ENCODE measurements at regions not wholly inside any gene's neighbourhood (a gene's known extent, or its start where the extent isn't known, plus 50 kb on each side); places are given as distances from the start of the nearest gene placed in this dataset.

DNA sequence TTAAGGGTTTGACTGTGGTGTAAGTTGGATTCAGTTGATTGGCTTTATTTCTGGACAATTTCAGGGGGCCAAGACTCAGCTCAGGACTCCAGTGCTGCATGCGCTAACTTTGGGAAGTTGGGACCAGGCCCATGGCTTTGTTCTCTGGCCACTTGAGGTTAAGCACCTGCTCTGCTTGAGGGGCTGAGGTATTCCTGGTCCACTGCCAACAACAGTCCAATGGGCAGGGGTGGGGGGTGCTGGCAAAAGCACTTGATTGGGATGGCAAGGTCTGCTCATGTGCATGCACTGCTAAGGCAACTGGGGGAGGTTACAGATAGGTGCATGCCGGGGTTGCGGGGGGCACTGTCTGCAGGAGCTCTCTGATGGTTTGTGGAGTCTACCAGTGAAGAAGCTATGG is 52.6 kb upstream of the ASB17 start:
- no peak for FAIRE-seq

DNA sequence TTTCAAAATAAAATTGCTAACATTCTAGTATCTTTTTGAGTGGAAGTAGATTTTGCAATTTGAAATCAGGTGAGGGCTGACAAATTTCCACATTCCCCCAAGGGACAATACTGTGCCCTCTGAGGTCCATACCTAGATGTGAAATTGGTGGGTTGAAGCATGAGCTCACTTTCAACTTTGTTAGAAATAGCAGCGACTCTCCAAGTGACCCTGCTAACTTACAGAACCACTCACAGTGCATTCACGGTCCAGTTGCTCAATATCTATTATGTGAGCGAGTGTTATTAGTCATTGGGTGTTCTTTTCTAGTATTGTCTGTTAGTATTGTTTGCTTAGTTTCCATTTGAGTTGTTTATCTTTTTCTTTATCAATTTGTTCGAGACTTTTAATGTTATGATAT is 53.6 kb upstream of the ASB17 start:
- FAIRE-seq = no peak

DNA sequence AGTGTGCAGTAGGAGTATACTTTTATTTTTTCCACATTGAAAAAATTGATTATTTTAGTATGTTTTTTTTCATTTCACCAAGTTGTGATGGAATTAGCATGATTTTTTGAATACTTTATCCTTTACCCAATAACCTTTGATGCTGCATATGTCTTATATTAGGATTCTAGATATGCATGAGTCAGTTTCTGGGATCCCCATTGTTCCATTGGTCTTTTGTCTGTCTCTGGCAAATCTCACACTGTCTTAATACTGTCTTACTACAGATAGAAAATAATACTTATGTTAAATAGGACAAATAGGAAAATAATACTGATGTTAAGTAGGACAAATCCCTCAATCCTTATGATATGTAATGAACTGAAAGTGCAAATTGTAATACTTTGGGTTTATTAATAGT is 54.3 kb upstream of the ASB17 start:
- no peak for FAIRE-seq

DNA sequence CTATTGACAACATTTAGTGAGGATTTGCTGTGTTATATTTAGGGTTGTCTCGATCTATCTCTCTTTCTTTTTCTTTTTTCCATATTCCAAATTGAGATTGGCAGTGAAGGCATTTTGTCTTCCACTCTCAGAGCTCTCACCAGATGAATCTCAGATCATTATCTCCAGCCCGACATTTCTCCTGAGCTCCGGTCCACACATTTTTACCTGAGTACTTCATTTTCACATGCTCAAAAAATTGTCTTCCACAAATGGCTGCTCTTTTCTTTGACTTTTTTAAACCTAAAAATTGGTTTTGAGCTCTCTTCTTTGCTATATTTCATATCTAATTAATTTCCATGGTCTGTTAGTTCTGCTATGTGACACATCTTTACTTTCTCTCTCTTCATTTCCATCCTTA is 56.9 kb upstream of the ASB17 start:
- FAIRE-seq = no peak

DNA sequence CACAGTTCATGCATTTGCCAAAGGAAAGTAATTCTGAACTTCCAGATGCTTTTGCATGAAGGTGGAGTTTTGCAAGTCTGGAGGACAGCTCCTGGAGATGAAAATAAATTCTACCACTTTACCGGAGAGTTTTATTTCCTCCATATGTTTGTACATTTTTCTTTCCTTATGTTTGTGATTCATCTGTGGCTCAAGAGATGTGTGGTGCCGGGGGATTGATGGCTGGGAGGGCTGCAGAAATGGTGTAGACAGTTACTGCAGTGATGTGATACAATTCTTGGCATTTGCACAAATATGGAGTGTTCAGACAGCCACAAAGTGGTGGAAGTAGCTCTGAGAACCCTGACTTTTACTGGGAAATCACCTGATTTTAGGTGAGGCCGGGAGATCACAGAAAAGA is 58.5 kb upstream of the ASB17 start:
- FAIRE-seq = no peak

DNA sequence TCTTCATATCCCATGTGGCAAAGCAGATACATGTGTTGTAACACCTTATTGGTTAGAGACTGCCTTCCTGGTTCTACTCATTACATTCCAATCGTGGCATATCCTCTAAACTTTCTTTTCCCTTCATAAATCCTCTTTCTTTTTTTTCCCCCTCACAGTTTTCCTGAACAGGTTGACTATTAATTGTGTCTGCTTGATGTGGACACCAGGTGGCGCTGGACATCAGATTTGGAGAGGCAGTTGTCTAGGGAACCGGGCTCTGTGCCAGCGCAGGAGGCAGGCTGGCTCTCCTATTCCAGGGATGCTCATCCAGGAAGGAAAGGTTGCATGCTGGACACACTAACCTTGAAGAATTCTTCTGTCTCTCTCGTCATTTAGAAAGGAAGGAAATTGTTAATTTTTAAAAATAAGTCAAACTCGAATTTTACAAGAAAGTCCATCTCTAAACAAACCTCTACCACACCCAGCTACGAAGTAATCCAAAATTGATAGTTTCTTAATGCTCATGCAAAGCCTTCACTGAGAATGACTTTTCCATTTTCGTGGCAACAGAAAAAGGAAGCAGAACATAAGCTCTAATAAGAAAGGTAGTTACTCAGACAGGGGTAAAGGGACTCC is 59.4 kb upstream of the ASB17 start:
- peak; percentile 14 for FAIRE-seq

DNA sequence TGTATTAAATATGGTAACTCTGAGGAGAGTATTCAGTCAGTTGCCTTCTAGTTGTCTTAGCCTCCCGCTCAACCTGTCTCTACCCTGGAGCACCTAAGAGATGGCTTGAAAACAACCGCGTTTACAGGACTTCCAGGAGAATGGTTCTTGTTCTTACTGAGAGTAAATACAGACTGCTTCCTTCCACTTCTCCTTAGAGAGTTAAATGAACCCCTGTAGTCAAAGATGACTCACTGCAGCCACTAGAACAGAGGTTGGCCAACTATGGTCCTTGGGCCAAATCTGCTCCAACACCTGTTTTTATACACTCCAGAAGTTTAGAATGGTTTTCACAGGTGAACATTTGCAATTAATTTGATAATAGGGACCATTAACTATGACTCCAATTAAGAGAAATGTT is 60.1 kb upstream of the ASB17 start:
- FAIRE-seq = no peak

DNA sequence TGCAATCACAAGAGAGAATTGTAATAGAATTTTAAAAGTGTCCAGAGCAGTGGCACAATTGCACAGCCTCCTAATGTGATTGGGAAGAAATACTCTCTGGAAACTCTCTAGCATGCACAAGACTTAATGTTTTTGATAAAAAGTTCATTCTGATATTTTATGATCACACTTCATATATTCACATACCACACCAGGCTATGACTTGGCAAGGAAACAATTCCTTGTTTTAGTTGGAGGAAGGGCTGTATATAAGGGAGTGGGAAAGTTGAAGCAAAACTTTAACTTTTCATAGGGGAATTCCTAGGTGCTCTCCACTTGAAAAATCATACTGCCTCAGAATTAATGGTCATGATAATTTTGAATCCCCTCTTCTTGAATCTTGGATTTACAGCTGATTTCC is 61.5 kb upstream of the ASB17 start:
- no peak for FAIRE-seq

DNA sequence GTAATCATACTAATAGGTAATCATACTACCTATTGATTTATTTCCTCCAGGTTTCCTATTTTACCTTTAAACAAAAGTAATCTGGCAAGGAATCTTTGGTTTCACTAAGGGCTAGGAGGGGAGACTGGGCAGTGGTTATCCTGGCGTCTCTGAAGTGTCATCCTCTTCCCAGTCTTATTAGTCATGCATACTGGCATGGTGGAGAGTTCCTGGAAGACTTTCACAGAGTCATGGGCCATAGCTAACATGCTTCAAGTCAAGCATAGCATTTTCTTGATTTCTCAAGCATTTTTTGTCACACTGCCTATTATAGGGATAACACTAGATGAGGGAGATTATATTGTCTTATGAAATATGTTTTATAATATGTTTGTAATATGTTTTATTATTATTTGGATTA is 64.0 kb upstream of the ASB17 start:
- FAIRE-seq = no peak

DNA sequence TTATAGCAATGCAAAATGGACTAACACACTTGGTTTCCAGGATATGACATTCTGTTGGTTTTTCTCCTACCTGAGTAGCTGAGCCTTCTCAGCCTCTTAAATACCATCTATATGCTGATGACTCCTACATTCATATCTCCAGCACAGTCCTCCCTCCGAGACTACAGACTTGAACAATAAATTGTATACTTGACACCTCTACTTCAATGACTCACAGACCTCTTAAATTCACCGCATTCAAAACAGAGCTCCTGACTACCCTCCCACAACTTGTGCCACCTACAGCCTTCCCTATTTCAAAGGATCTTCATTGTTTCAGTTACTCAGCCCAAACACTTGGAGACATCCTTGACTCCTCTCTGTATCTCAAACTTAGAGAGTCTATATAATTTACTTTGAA is 66.8 kb upstream of the ASB17 start:
- no peak for FAIRE-seq

DNA sequence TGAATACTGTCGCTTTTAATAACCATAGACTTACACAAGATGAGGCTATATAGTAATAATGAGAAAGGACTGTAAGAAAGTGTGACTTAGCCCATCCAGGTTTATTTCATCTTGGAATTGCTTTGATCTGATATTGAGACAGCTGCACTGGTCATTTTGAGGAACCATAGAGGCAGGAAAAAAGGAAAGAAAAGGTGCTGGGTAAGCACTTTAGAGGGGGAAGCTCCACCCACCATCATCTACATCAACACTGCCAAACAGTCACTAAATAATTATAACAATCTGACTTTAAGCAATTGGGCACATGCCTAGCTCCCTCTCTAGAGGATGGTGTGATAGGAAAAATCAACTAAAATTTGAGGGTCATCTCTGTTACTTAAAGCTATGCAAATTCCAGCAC is 70.6 kb upstream of the ST6GALNAC3 start:
- no peak for FAIRE-seq

DNA sequence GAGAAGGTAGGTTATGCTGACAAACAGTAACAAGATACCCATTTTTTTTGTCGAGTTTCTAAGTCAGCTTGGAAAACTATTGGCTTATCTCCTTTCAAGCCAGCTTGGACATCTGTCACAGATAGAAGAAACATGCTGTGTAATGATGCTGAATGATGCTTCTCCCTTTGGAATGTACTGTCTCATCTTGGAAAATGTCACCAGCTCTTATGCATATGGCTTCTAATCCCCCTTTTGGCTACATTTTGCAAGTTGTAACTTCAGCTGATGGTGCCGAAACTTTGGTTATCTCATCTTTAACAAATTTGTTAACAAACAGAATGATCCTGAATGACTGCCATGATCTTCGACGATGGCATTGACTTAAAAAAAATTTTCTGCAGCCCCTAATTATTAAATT is 68.8 kb upstream of the ST6GALNAC3 start:
- no peak for FAIRE-seq

DNA sequence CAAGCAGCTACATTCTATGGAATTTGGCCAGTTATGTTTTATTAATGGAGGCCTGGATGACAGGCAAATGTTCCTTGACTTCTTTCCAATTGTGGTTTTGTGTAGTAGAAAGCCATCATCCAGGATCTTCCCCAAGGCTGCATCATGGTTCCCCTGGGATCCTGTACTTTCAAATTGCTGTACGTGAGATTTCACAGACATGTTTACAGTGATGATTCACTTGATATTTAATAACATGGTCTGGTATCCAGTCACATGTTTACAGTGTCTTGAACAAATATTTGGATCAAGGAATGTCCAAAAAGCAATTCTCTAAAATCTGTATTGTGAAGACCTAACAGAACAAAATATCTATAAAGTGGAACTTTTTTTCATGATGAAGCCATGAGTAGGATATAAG is 68.3 kb upstream of the ST6GALNAC3 start:
- FAIRE-seq = no peak

DNA sequence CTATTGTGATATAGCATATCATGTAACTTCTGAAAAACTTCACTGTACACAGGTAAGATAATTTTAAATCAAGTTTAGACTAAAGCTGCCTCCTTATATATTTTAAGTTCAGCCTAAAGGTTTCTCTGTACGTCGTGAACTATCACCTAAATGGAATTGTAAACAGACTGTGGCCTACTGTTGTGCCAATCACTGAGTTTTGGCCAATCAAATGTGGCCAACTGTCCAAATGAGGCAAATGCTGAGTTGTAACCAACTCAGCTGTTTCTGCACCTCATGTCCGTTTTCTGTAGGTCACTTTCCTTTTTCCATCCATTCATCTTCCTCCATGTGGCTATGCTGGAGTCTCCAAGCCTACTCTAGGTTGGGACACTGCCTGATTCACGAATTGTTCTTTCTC is 63.7 kb upstream of the ST6GALNAC3 start:
- FAIRE-seq = no peak

DNA sequence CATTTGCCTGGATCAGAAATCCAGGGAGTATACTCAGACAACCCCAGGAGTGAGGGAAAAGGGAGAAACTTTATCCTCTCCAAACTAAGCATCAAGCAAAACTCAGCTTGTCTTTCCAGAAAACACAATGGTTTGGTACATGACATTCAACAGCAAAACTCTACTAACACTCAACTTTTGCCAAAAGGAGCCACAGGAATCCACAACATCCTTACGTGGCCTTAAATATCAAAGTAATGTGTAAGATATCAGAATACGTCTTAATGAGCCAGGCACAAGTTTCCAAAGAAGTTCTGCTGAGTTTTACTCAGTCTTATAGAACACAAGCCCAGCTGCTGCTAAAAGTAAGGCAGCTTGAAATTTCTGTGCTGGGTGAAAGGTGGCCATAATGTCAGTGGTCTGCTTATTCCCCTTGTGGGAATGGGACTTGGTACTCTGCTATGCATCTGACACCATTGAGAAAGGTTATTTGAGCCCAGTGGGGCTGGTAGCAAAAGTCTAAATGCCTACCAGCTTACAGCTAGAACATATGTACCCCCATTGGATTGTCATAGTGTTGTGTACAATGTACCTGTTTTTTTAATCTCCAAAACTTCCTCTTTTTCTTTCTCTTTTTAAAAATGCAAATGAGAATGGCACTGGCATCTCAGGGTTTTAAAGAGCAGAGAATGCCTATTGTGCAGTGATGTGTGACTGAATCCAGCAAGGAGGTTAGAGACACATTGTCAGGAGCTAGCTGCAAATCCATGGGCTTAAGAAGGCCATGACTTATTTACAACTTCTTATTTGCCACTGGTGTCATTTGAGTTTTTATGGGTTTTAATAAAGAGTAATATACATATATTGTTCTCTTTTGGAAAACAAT is 62.0 kb upstream of the ST6GALNAC3 start:
- no peak for FAIRE-seq

DNA sequence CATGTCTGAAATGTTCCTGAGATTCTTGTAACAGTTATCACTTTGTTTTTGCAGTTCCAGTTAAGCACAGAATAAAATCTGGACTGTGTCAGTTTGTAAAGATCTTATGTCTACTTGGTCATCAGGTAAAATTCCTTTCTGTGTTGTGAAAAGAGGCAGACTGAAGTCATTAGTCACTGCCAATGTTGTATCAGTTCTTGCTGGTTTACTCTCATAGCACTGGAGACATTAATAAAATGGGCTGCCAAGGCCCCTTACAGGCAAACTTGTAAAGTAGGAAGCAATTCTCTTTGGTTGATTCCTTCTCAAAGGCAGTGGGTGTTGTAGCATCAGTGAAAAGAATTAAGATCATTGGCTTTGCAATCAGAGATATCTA is 61.4 kb upstream of the ST6GALNAC3 start:
- FAIRE-seq = no peak

DNA sequence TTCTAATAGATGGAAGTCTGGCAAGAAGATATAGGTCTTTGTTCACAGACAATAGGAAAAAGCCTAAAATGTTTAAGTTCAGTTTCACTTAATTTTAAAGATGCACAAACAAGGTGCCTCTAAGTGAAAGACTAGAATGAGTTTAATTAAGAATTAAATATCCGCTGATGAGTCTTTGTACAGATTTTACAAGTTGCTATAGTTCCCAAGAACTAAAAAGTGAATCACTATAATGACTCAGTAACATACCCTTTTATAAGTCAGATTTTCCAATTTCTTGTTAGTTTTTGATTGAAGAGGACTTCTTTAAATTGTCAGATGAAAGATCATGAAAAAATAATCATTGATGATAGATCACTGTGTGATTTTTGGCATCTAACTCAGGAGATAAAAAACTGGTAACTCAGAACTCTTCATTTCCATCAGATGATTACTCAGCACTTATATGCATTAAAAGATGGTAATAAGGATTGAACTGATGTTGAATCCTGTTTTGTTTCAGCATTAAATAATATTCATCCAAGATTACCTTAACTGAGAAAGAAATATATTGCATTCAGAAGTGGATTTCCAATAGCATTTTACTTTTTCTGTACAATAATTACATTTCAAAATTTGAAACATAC is 59.0 kb upstream of the ST6GALNAC3 start:
- no peak for FAIRE-seq

DNA sequence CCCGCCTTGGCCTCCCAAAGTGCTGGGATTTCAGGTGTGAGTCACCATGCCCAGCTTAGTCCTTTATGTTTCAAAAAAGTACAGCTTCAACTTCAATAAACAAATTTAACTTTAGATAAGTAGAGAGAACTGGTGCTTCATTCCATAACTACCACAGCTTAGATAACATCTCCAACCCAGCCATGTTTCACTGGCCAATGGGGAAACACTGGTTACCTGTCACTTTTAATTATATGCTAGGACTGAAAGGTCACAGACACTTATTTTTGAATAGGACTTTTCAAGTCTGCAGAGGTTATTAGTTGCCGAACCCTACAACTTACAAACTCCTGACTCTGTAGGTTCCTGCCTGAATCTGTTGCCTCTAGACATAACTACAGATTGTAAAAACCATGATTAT is 56.5 kb upstream of the ST6GALNAC3 start:
- FAIRE-seq = no peak

DNA sequence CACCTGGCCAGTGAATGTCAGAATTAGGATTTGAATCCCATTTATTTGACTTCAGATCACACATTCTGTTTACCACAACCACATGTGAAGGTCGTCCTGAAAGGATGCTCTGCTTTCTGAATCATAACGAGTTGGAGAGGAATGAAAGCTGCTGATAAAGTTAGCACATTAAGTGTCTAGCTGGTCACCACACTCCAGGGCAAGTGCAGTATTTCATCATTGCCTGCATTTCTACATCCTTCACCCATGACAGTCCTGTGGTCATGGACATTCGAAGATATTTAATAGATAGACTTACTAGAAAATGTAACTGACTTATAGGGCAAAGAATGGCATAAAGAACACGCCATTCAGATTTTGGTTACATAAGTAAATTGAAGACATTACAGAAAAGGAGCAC is 52.7 kb upstream of the ST6GALNAC3 start:
- no peak for FAIRE-seq

DNA sequence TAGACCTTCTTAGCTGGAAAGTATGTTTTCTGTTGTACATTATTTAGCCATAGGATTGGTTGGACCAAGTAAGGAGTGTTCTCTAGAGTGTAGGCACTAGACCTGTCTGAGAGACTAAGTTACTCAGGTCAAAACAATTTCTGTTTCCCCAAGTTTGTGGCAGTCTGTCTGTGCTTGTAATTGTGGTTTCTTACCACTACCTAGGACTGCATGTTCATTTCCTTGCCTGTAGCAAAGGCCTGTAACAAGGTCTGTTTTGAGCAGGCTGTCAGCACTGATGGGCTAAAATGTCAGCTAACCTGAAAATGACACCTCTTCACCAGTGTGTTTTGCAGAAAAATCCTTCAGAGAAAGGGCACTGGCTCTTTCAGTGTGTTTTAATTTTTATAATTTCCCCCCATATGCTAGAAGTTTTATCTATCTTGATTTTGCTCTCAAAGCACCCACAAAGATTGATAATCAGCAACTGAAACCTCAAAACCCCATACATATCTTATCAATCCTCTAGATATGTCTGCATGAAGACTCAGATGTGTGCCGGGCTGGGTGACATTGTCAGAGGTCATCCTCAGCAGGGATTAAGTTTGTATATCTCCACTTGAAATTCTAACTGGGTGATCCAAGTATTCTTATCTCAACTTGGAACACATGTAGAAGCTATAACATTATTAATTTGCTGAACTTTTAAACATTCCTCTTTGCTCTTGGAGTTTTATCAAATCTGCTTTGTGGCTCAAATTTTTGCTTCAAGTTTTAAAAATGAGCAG is 50.7 kb upstream of the ST6GALNAC3 start:
- no peak for FAIRE-seq
